Loucy (cell line): ENCODE measurements at regions not wholly inside any gene's neighbourhood (a gene's known extent, or its start where the extent isn't known, plus 50 kb on each side); places are given as distances from the start of the nearest gene placed in this dataset.

Experiments
- H2AFZ ChIP-seq: fragments of 200-600 bp; sonication (generic); 2 replicates; pipeline ENCODE4 v1.6.0; 2016; ENCODE audit warnings: antibody characterized with exemption, mild to moderate bottlenecking, low read length, moderate library complexity
- H3F3A ChIP-seq: fragments of 200-600 bp; 2 replicates; pipeline ENCODE4 v1.6.0; 2016; ENCODE audit warnings: antibody characterized with exemption, low read depth, mild to moderate bottlenecking
- H3K27me3 ChIP-seq: fragments of 200-600 bp; sonication (generic); 2 replicates; pipeline ENCODE4 v1.6.1; 2014; ENCODE audit warnings: low read length, mild to moderate bottlenecking; ENCODE audit not compliant: insufficient read depth, poor library complexity, severe bottlenecking
- H3K36me3 ChIP-seq: fragments of 200-600 bp; sonication (generic); 2 replicates; pipeline ENCODE4 v1.6.1; 2016; ENCODE audit warnings: low read length; ENCODE audit not compliant: insufficient read depth
- H3K4me1 ChIP-seq: fragments of 200-600 bp; sonication (generic); 2 replicates; pipeline ENCODE4 v1.5.1; 2014; ENCODE audit warnings: low read length, mild to moderate bottlenecking; ENCODE audit not compliant: insufficient read depth, poor library complexity, severe bottlenecking
- H3K4me2 ChIP-seq: fragments of 200-600 bp; sonication (generic); 2 replicates; pipeline ENCODE4 v1.6.0; 2014; ENCODE audit warnings: antibody characterized with exemption, low read length, low read depth, mild to moderate bottlenecking; ENCODE audit not compliant: poor library complexity, severe bottlenecking
- H3K4me3 ChIP-seq: fragments of 200-600 bp; sonication (generic); 2 replicates; pipeline ENCODE4 v1.5.1; 2014; ENCODE audit warnings: low read length, mild to moderate bottlenecking, mixed read lengths; ENCODE audit not compliant: poor library complexity, severe bottlenecking
- H3K79me2 ChIP-seq: fragments of 200-600 bp; sonication (generic); 2 replicates; pipeline ENCODE4 v1.6.1; 2014; ENCODE audit warnings: low read length; ENCODE audit not compliant: insufficient read depth
- H3K9ac ChIP-seq: fragments of 200-600 bp; sonication (generic); 2 replicates; pipeline ENCODE4 v1.6.0; 2014; ENCODE audit warnings: mild to moderate bottlenecking, low read depth, low read length, moderate library complexity; ENCODE audit not compliant: poor library complexity, severe bottlenecking
- H3K9me2 ChIP-seq: fragments of 200-600 bp; sonication (generic); replicated peaks from 2 replicates; pipeline ENCODE4 v1.6.1; 2016; ENCODE audit warnings: low read depth, low read length, mixed read lengths
- H3K9me3 ChIP-seq: fragments of 200-600 bp; sonication (generic); 2 replicates; pipeline ENCODE4 v1.6.1; 2014; ENCODE audit warnings: mild to moderate bottlenecking, antibody characterized with exemption, low read length, low read depth; ENCODE audit not compliant: insufficient read depth
- H4K20me1 ChIP-seq: fragments of 200-600 bp; sonication (generic); 2 replicates; pipeline ENCODE4 v1.6.0; 2014; ENCODE audit warnings: antibody characterized with exemption, low read length, mild to moderate bottlenecking; ENCODE audit not compliant: insufficient read depth, poor library complexity, severe bottlenecking
- CTCF ChIP-seq: fragments of 200-600 bp; sonication (generic); conservative IDR thresholded peaks from 2 replicates; pipeline ENCODE4 v1.5.1; 2014; ENCODE audit warnings: mild to moderate bottlenecking, antibody characterized with exemption, low read length
- EZH2phosphoT487 ChIP-seq: fragments of 200-600 bp; IDR thresholded peaks from 2 replicates; pipeline ENCODE4 v1.6.1; 2018; ENCODE audit warnings: antibody characterized with exemption, mild to moderate bottlenecking, moderate library complexity, borderline replicate concordance

- Histone ChIP-seq H3K36me3 (no peaks in the 10 kb centered on the region), H3F3A (no peaks in the 10 kb centered on the region), H3K4me2 (no peak overlapping the region), H4K20me1 (no peaks in the 10 kb centered on the region), H3K4me3 (no peak overlapping the region), H3K4me1 (no peaks in the 10 kb centered on the region), H3K27me3 (no peaks in the 10 kb centered on the region), H3K9me2 (no peaks in the 10 kb centered on the region), H3K9ac (no peak overlapping the region), H3K9me3 (no peaks in the 10 kb centered on the region), H2AFZ (no peak overlapping the region), H3K79me2 (no peaks in the 10 kb centered on the region)
- TF ChIP-seq CTCF (no peak), EZH2phosphoT487 (no peak)
These were observed 280.3 kb downstream of the TGFB2 start for GRCh38 chr1:218625393-218625792.

GRCh38 chr1:218633238-218633988, 288.3 kb downstream of the TGFB2 start:
- H3K79me2 ChIP-seq, result no peaks in the 10 kb centered on the region
- H3K27me3 ChIP-seq, result no peaks in the 10 kb centered on the region
- no peak overlapping the region for H2AFZ ChIP-seq
- H3K4me1 ChIP-seq, result no peaks in the 10 kb centered on the region
- TF ChIP-seq EZH2phosphoT487, result no peak
- no peak for TF ChIP-seq CTCF
- H3K9me3 ChIP-seq, result no peaks in the 10 kb centered on the region
- no peak overlapping the region for H3K4me2 ChIP-seq
- H3K9me2 ChIP-seq, result no peaks in the 10 kb centered on the region
- H3K4me3 ChIP-seq, result no peak overlapping the region
- no peaks in the 10 kb centered on the region for H3F3A ChIP-seq
- H3K9ac ChIP-seq, result no peak overlapping the region
- H3K36me3 ChIP-seq, result no peaks in the 10 kb centered on the region
- H4K20me1 ChIP-seq, result no peaks in the 10 kb centered on the region

- no peak overlapping the region for H2AFZ ChIP-seq
- H3K4me2 ChIP-seq, result no peak overlapping the region
- H3K4me3 ChIP-seq, result no peak overlapping the region
- no peaks in the 10 kb centered on the region for H4K20me1 ChIP-seq
- H3K36me3 ChIP-seq, result no peaks in the 10 kb centered on the region
- H3K4me1 ChIP-seq, result no peaks in the 10 kb centered on the region
- H3K79me2 ChIP-seq, result no peaks in the 10 kb centered on the region
- no peak overlapping the region for H3K9ac ChIP-seq
- H3F3A ChIP-seq, result no peaks in the 10 kb centered on the region
- H3K9me3 ChIP-seq, result no peaks in the 10 kb centered on the region
- TF ChIP-seq EZH2phosphoT487 (no peak), CTCF (no peak)
- H3K9me2 ChIP-seq, result no peaks in the 10 kb centered on the region
- H3K27me3 ChIP-seq, result no peaks in the 10 kb centered on the region
These were observed 289.1 kb downstream of the TGFB2 start for GRCh38 chr1:218634212-218634611.
